ENCODE measurements at regions not wholly inside any gene's neighbourhood (a gene's known extent, or its start where the extent isn't known, plus 50 kb on each side); places are given as distances from the start of the nearest gene placed in this dataset.

DNA sequence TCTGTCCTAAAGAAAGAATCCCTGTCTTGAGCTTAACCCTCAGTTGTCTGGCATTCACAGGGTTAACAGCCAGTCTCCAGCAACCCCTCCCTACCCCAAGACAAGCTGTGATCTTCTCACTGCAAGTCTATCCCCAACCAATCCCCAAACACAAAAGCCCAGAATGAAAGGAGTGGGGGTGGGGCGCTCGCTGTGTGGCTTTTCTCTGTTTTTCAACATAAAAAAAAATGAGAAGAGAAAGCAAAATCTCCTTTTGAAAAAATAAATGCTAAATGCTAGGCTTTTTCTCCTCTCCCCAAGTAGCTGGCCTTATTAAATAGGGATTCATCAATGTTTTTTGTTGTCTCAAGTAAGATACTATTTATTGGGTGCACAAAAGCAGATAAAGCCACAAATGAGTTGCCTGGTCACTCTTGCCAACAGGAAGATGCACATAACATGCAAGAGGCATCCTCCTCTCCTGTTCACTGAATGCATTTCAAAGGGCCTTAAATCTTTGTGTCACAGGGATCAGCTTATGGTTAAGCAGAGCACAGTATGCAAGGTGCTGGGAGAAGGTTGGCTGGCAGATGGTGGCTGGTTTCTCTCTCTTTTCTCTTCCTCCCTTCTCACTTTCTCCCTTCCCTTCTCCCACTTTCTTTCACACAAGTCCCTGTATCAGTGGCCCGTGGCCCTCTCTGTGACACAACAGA lies 225.6 kb downstream of the CMPK2 start:
- peaks cover 78% of the 10 kb centered on the region for H3K9me3 Mint-ChIP-seq
- TF ChIP-seq ZNF219 (CRISPR knock-in tag; IDR thresholded peaks at IDR 0.05; ENCODE audit: borderline replicate concordance), result no peak
- TF ChIP-seq CREM (CRISPR knock-in tag; IDR thresholded peaks at IDR 0.05), result no peak
- no peak for TF ChIP-seq NFE2L1 (CRISPR knock-in tag; IDR thresholded peaks at IDR 0.05)
- no peak for TF ChIP-seq NFYB (CRISPR knock-in tag; conservative IDR thresholded peaks at IDR 0.05; ENCODE audit: low read depth)
- no peak for TF ChIP-seq ZBTB21 (CRISPR knock-in tag; IDR thresholded peaks at IDR 0.05; ENCODE audit: borderline replicate concordance)
- no peak for TF ChIP-seq ZNF423 (CRISPR knock-in tag; IDR thresholded peaks at IDR 0.05)
- TF ChIP-seq, protein P1, sequence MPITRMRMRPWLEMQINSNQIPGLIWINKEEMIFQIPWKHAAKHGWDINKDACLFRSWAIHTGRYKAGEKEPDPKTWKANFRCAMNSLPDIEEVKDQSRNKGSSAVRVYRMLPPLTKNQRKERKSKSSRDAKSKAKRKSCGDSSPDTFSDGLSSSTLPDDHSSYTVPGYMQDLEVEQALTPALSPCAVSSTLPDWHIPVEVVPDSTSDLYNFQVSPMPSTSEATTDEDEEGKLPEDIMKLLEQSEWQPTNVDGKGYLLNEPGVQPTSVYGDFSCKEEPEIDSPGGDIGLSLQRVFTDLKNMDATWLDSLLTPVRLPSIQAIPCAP (CRISPR knock-in tag; IDR thresholded peaks at IDR 0.05), result no peak
- no peak for TF ChIP-seq OVOL2 (CRISPR knock-in tag; IDR thresholded peaks at IDR 0.05; ENCODE audit: borderline replicate concordance)
- TF ChIP-seq, protein P2, sequence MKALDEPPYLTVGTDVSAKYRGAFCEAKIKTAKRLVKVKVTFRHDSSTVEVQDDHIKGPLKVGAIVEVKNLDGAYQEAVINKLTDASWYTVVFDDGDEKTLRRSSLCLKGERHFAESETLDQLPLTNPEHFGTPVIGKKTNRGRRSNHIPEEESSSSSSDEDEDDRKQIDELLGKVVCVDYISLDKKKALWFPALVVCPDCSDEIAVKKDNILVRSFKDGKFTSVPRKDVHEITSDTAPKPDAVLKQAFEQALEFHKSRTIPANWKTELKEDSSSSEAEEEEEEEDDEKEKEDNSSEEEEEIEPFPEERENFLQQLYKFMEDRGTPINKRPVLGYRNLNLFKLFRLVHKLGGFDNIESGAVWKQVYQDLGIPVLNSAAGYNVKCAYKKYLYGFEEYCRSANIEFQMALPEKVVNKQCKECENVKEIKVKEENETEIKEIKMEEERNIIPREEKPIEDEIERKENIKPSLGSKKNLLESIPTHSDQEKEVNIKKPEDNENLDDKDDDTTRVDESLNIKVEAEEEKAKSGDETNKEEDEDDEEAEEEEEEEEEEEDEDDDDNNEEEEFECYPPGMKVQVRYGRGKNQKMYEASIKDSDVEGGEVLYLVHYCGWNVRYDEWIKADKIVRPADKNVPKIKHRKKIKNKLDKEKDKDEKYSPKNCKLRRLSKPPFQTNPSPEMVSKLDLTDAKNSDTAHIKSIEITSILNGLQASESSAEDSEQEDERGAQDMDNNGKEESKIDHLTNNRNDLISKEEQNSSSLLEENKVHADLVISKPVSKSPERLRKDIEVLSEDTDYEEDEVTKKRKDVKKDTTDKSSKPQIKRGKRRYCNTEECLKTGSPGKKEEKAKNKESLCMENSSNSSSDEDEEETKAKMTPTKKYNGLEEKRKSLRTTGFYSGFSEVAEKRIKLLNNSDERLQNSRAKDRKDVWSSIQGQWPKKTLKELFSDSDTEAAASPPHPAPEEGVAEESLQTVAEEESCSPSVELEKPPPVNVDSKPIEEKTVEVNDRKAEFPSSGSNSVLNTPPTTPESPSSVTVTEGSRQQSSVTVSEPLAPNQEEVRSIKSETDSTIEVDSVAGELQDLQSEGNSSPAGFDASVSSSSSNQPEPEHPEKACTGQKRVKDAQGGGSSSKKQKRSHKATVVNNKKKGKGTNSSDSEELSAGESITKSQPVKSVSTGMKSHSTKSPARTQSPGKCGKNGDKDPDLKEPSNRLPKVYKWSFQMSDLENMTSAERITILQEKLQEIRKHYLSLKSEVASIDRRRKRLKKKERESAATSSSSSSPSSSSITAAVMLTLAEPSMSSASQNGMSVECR (CRISPR knock-in tag; IDR thresholded peaks at IDR 0.05; ENCODE audit: borderline replicate concordance), result no peak
- peaks cover 4% of the 10 kb centered on the region; the same call in 1 of the 2 replicates for H3K27me3 Mint-ChIP-seq (ENCODE audit: low read depth)
- H3K4me3 Mint-ChIP-seq, result peak overlapping the region; percentile 38; the same call in 1 of the 2 replicates
- H3K4me1 Mint-ChIP-seq, result no peaks in the 10 kb centered on the region
- DNase-seq (ENCODE audit: low spot score), result no peak
- no peak overlapping the region for H3K27ac Mint-ChIP-seq
- ATAC-seq, result peak; percentile 78
- ChIA-PET POLR2A (no interaction called here), CTCF (no interaction called here)
- H3K36me3 Mint-ChIP-seq, result peaks cover 66% of the 10 kb centered on the region

DNA sequence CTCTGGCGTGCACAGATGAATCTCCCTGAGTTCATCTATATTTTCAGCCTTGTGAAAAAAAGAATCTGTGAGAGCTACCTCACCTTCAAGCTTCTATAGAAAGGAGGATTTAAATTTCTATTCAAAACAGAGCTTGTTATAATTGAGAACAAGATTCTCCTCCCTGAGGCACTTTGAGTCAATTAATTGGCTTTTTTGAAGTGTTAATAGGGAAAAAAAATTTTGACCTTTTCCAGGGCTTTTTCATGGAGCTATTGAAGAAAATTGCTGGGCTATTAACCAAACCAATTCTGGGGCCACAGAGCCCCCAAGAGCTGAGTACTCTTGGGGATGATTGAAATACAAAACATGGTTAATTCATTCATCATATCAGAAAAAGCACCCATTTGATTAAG lies 225.1 kb downstream of the CMPK2 start:
- H3K9me3 Mint-ChIP-seq, result peaks cover 78% of the 10 kb centered on the region
- no peak overlapping the region for H3K27ac Mint-ChIP-seq
- ChIA-PET CTCF (no interaction called here), POLR2A (no interaction called here)
- DNase-seq (ENCODE audit: low spot score) (no peak), ATAC-seq (no peak)
- TF ChIP-seq, protein P3, sequence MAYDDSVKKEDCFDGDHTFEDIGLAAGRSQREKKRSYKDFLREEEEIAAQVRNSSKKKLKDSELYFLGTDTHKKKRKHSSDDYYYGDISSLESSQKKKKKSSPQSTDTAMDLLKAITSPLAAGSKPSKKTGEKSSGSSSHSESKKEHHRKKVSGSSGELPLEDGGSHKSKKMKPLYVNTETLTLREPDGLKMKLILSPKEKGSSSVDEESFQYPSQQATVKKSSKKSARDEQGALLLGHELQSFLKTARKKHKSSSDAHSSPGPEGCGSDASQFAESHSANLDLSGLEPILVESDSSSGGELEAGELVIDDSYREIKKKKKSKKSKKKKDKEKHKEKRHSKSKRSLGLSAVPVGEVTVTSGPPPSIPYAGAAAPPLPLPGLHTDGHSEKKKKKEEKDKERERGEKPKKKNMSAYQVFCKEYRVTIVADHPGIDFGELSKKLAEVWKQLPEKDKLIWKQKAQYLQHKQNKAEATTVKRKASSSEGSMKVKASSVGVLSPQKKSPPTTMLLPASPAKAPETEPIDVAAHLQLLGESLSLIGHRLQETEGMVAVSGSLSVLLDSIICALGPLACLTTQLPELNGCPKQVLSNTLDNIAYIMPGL (CRISPR knock-in tag; IDR thresholded peaks at IDR 0.05), result no peak
- TF ChIP-seq IRF2 (CRISPR knock-in tag; IDR thresholded peaks at IDR 0.05; ENCODE audit: borderline replicate concordance, low read depth), result no peak
- H3K4me3 Mint-ChIP-seq, result peak overlapping the region; percentile 38; the same call in 1 of the 2 replicates
- H3K36me3 Mint-ChIP-seq, result peaks cover 66% of the 10 kb centered on the region
- H3K27me3 Mint-ChIP-seq (ENCODE audit: low read depth), result peaks cover 4% of the 10 kb centered on the region; the same call in 1 of the 2 replicates
- H3K4me1 Mint-ChIP-seq, result no peaks in the 10 kb centered on the region

DNA sequence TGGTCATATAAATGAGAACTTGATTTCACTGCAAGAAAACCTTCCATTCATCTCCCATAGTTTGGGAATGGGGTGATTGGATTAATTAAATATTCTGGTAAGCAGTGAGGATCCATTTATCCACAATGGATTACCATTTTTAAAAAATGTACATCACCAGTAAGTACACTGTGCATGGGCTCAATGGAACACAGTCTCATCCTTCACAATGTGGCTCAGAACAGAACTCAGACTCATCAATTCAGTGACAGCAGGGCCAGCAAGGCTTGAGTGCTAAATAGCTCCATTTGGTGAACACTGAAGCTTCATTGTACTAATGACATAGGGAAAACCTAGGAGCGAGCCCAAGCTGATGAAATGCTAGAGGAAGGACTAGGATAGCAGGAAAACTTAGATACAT lies 223.8 kb downstream of the CMPK2 start:
- Mint-ChIP-seq H3K4me1 (no peaks in the 10 kb centered on the region), H3K36me3 (peaks cover 67% of the 10 kb centered on the region), H3K4me3 (no peak overlapping the region), H3K27me3 (ENCODE audit: low read depth) (no peaks in the 10 kb centered on the region), H3K9me3 (peaks cover 77% of the 10 kb centered on the region), H3K27ac (no peak overlapping the region)
- DNase-seq (ENCODE audit: low spot score), result no peak
- ChIA-PET POLR2A (no interaction called here), CTCF (no interaction called here)
- ATAC-seq, result no peak
- TF ChIP-seq NFE2L1 (CRISPR knock-in tag; IDR thresholded peaks at IDR 0.05) (no peak), JUN (CRISPR knock-in tag; IDR thresholded peaks at IDR 0.05) (no peak), ELF4 (CRISPR knock-in tag; IDR thresholded peaks at IDR 0.05; ENCODE audit: low read depth) (no peak), IRF2 (CRISPR knock-in tag; IDR thresholded peaks at IDR 0.05; ENCODE audit: borderline replicate concordance, low read depth) (no peak), RELA (CRISPR knock-in tag; IDR thresholded peaks at IDR 0.05; ENCODE audit: borderline replicate concordance) (no peak), FOXJ3 (CRISPR knock-in tag; IDR thresholded peaks at IDR 0.05; ENCODE audit: borderline replicate concordance) (no peak), SP1 (CRISPR knock-in tag; conservative IDR thresholded peaks at IDR 0.05) (no peak)
- TF ChIP-seq, protein P4, sequence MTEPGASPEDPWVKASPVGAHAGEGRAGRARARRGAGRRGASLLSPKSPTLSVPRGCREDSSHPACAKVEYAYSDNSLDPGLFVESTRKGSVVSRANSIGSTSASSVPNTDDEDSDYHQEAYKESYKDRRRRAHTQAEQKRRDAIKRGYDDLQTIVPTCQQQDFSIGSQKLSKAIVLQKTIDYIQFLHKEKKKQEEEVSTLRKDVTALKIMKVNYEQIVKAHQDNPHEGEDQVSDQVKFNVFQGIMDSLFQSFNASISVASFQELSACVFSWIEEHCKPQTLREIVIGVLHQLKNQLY (CRISPR knock-in tag; IDR thresholded peaks at IDR 0.05), result no peak
- TF ChIP-seq, protein P5, sequence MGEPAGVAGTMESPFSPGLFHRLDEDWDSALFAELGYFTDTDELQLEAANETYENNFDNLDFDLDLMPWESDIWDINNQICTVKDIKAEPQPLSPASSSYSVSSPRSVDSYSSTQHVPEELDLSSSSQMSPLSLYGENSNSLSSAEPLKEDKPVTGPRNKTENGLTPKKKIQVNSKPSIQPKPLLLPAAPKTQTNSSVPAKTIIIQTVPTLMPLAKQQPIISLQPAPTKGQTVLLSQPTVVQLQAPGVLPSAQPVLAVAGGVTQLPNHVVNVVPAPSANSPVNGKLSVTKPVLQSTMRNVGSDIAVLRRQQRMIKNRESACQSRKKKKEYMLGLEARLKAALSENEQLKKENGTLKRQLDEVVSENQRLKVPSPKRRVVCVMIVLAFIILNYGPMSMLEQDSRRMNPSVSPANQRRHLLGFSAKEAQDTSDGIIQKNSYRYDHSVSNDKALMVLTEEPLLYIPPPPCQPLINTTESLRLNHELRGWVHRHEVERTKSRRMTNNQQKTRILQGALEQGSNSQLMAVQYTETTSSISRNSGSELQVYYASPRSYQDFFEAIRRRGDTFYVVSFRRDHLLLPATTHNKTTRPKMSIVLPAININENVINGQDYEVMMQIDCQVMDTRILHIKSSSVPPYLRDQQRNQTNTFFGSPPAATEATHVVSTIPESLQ (CRISPR knock-in tag; IDR thresholded peaks at IDR 0.05), result no peak
- TF ChIP-seq, protein P6, sequence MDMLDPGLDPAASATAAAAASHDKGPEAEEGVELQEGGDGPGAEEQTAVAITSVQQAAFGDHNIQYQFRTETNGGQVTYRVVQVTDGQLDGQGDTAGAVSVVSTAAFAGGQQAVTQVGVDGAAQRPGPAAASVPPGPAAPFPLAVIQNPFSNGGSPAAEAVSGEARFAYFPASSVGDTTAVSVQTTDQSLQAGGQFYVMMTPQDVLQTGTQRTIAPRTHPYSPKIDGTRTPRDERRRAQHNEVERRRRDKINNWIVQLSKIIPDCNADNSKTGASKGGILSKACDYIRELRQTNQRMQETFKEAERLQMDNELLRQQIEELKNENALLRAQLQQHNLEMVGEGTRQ (CRISPR knock-in tag; IDR thresholded peaks at IDR 0.05), result no peak
- TF ChIP-seq, protein P7, sequence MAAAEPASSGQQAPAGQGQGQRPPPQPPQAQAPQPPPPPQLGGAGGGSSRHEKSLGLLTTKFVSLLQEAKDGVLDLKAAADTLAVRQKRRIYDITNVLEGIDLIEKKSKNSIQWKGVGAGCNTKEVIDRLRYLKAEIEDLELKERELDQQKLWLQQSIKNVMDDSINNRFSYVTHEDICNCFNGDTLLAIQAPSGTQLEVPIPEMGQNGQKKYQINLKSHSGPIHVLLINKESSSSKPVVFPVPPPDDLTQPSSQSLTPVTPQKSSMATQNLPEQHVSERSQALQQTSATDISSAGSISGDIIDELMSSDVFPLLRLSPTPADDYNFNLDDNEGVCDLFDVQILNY (CRISPR knock-in tag; IDR thresholded peaks at IDR 0.05), result no peak

Measured in WTC11 (cell line).